ENCODE measurements at regions not wholly inside any gene's neighbourhood (a gene's known extent, or its start where the extent isn't known, plus 50 kb on each side); places are given as distances from the start of the nearest gene placed in this dataset.

GRCh38 chrY:15286572-15286971, 762.2 kb downstream of the NLGN4Y start:
- TF ChIP-seq EP300 (IDR thresholded peaks at IDR 0.05) (no peak), CTCF (IDR thresholded peaks at IDR 0.05) (no peak)

Measured in suprapubic skin (tissue), 3 donors.